Fibroblast of lung (primary cell): ENCODE measurements at regions not wholly inside any gene's neighbourhood (a gene's known extent, or its start where the extent isn't known, plus 50 kb on each side); places are given as distances from the start of the nearest gene placed in this dataset.

Source experiments
- CTCF ChIP-seq, 2 donors: IDR thresholded peaks in 1 of 2; conservative IDR thresholded peaks in 1 of 2; 1 replicate in 1 of 2; 2 replicates in 1 of 2; pipeline ENCODE4 v1.5.1; 2011 to 2012; ENCODE audit warnings: low read length in 2 of 2, control low read depth in 1 of 2, inconsistent platforms in 1 of 2, low read depth in 1 of 2, mild to moderate bottlenecking in 1 of 2
- EZH2 ChIP-seq: IDR thresholded peaks from 2 replicates; pipeline ENCODE4 v1.5.1; 2012; ENCODE audit warnings: low read length, control low read depth, mild to moderate bottlenecking; ENCODE audit errors: missing control alignments

- TF ChIP-seq CTCF (conservative IDR thresholded peaks at IDR 0.05 in 1 of 2, IDR thresholded peaks at IDR 0.05 in 1 of 2; ENCODE audit: low read depth in 1 of 2, low read length in 2 of 2) = no peak
- no peak for TF ChIP-seq EZH2
These were observed 133.3 kb downstream of the KLF12 start for GRCh38 chr13:74000876-74001275.
